ENCODE measurements at regions not wholly inside any gene's neighbourhood (a gene's known extent, or its start where the extent isn't known, plus 50 kb on each side); places are given as distances from the start of the nearest gene placed in this dataset.
"Not testable (repeated sequence)": the region's sequence is repeated elsewhere in the genome, so short reads cannot be mapped to it uniquely, and the experiment has no call there.

- no peak for DNase-seq
- Histone ChIP-seq H3K27me3 (no peaks in the 10 kb centered on the region), H3K9me3 (no peaks in the 10 kb centered on the region), H3K4me1 (ENCODE audit: insufficient read depth) (no peaks in the 10 kb centered on the region), H3K4me3 (no peak overlapping the region), H3K27ac (no peak overlapping the region), H3K36me3 (no peaks in the 10 kb centered on the region)
- no peak for TF ChIP-seq EP300 (IDR thresholded peaks at IDR 0.05)
- TF ChIP-seq POLR2A (IDR thresholded peaks at IDR 0.05), result no peak
- no peak for TF ChIP-seq CTCF (IDR thresholded peaks at IDR 0.05)
- intact Hi-C loops (cut with DNase I), result no loop called here
- 81 to 84% (median 82%) methylated on average over 13 of the region's 13 CpGs for WGBS, 3 donors
These were observed 105.6 kb upstream of the PLXNA2 start for GRCh38 chr1:208349694-208350330.

- no peaks in the 10 kb centered on the region for H3K36me3 ChIP-seq
- H3K4me1 ChIP-seq (ENCODE audit: insufficient read depth), result no peaks in the 10 kb centered on the region
- no peaks in the 10 kb centered on the region for H3K9me3 ChIP-seq
- 81 to 96% (median 96%) methylated on average over 1 of the region's 1 CpG for WGBS, 3 donors
- no peak overlapping the region for H3K27ac ChIP-seq
- no peak for TF ChIP-seq POLR2A (IDR thresholded peaks at IDR 0.05)
- DNase-seq, result no peak
- intact Hi-C loops (cut with DNase I), result no loop called here
- H3K4me3 ChIP-seq, result no peak overlapping the region
- H3K27me3 ChIP-seq, result no peaks in the 10 kb centered on the region
These were observed 106.6 kb upstream of the PLXNA2 start for GRCh38 chr1:208350815-208351214.

- TF ChIP-seq POLR2A (IDR thresholded peaks at IDR 0.05) (no peak), CTCF (IDR thresholded peaks at IDR 0.05) (no peak), EP300 (IDR thresholded peaks at IDR 0.05) (no peak)
- WGBS, 3 donors, result 85 to 90% (median 88%) methylated on average over 8 of the region's 8 CpGs
- no peak for DNase-seq
- Histone ChIP-seq H3K36me3 (no peaks in the 10 kb centered on the region), H3K4me1 (ENCODE audit: insufficient read depth) (no peaks in the 10 kb centered on the region), H3K27ac (no peak overlapping the region), H3K27me3 (no peaks in the 10 kb centered on the region), H3K4me3 (no peak overlapping the region), H3K9me3 (no peaks in the 10 kb centered on the region)
- intact Hi-C loops (cut with DNase I), result no loop called here
These were observed 107.7 kb upstream of the PLXNA2 start for GRCh38 chr1:208351838-208352237.

- H3K4me3 ChIP-seq; H3K4me1 ChIP-seq (ENCODE audit: insufficient read depth); H3K27me3 ChIP-seq; intact Hi-C loops (cut with DNase I); H3K36me3 ChIP-seq; H3K9me3 ChIP-seq; DNase-seq; H3K27ac ChIP-seq: not testable (repeated sequence)
- 95 to 96% (median 95%) methylated on average over 5 of the region's 5 CpGs for WGBS, 3 donors
These were observed 109.6 kb upstream of the PLXNA2 start for GRCh38 chr1:208353797-208354196.

- H3K9me3 ChIP-seq, result no peaks in the 10 kb centered on the region
- intact Hi-C loops (cut with DNase I), result no loop called here
- 24 to 38% (median 28%) methylated on average over 8 of the region's 8 CpGs for WGBS, 3 donors
- no peaks in the 10 kb centered on the region for H3K4me1 ChIP-seq (ENCODE audit: insufficient read depth)
- no peak for DNase-seq
- no peak overlapping the region for H3K27ac ChIP-seq
- TF ChIP-seq EP300 (IDR thresholded peaks at IDR 0.05) (no peak), CTCF (IDR thresholded peaks at IDR 0.05) (no peak), POLR2A (IDR thresholded peaks at IDR 0.05) (no peak)
- no peak overlapping the region for H3K4me3 ChIP-seq
- no peaks in the 10 kb centered on the region for H3K36me3 ChIP-seq
- H3K27me3 ChIP-seq, result no peaks in the 10 kb centered on the region
These were observed 113.7 kb upstream of the PLXNA2 start for GRCh38 chr1:208357644-208358507.
